Endothelial cell (in vitro differentiated cells): ENCODE measurements at regions not wholly inside any gene's neighbourhood (a gene's known extent, or its start where the extent isn't known, plus 50 kb on each side); places are given as distances from the start of the nearest gene placed in this dataset.

Source experiments
- DNase-seq: peaks from one replicate; pipeline ENCODE4 v3.0.0; 2021; ENCODE audit warnings: low spot score
- H3K27ac Mint-ChIP-seq: one replicate; pipeline ENCODE4 v1.8.0; 2021; ENCODE audit warnings: mixed read lengths, inconsistent platforms; ENCODE audit not compliant: unreplicated experiment
- H3K27me3 Mint-ChIP-seq: one replicate; pipeline ENCODE4 v1.8.0; 2021; ENCODE audit warnings: mild to moderate bottlenecking, moderate library complexity, mixed read lengths, inconsistent platforms; ENCODE audit not compliant: unreplicated experiment
- H3K36me3 Mint-ChIP-seq: one replicate; pipeline ENCODE4 v1.8.0; 2021; ENCODE audit warnings: mild to moderate bottlenecking, low read depth, mixed read lengths, inconsistent platforms; ENCODE audit not compliant: unreplicated experiment
- H3K4me1 Mint-ChIP-seq: one replicate; pipeline ENCODE4 v1.8.0; 2021; ENCODE audit warnings: mild to moderate bottlenecking, mixed read lengths, inconsistent platforms; ENCODE audit not compliant: unreplicated experiment
- H3K4me3 Mint-ChIP-seq: one replicate; pipeline ENCODE4 v1.8.0; 2021; ENCODE audit warnings: mild to moderate bottlenecking, mixed read lengths, inconsistent platforms; ENCODE audit not compliant: unreplicated experiment
- H3K9me3 Mint-ChIP-seq: one replicate; pipeline ENCODE4 v1.8.0; 2021; ENCODE audit warnings: mixed read lengths, inconsistent platforms; ENCODE audit not compliant: unreplicated experiment
- TF ChIP-seq, protein P1 (sequence below): fragments of 200-600 bp; sonication (generic); IDR thresholded peaks from one replicate; pipeline ENCODE4 v1.5.0; 2021; ENCODE audit warnings: antibody characterized with exemption; ENCODE audit not compliant: unreplicated experiment

DNA sequence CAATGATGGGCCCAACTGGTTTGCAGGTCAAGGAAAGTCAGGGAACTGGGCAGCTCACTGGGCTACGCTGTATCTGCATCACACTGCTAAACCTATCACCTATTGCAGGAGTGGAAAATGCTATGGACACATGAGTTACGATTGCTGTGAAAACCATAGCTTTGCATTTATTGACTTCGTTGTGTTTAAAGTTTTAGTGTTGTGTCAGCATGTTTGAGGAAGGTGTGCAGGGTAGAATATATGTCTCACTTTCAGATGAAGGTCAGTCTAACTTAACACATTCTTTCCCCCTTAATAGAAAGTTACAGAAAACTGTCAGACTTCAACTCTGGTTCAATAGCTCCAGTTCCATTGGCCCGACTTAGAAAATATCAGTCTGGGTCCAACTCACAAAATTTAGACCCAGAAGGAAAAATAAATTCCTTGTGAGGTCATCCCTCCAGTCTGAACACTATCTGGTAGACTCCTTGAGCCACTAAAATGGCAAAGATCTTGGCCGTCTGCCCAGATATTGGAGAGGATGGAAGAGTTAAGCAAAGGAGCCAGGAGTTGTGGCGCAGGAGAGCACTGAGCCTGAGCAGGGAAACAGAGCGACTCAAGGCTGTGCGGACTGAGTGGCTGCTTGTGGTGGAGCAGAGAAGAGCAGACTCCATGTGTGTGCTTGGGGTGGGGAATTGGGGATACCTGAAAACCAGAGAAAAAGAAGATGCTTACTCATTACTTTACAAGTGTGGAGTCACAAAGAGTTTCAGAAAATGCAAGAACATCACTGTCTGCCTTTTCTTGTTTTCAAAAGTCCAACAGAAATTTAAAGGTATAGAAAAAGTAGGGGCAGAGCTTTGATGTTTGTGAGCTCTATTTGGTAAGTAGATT lies 518.5 kb downstream of the FGF9 start:
- H3K36me3 Mint-ChIP-seq: no peaks in the 10 kb centered on the region
- H3K4me1 Mint-ChIP-seq: no peaks in the 10 kb centered on the region
- TF ChIP-seq, protein P1, sequence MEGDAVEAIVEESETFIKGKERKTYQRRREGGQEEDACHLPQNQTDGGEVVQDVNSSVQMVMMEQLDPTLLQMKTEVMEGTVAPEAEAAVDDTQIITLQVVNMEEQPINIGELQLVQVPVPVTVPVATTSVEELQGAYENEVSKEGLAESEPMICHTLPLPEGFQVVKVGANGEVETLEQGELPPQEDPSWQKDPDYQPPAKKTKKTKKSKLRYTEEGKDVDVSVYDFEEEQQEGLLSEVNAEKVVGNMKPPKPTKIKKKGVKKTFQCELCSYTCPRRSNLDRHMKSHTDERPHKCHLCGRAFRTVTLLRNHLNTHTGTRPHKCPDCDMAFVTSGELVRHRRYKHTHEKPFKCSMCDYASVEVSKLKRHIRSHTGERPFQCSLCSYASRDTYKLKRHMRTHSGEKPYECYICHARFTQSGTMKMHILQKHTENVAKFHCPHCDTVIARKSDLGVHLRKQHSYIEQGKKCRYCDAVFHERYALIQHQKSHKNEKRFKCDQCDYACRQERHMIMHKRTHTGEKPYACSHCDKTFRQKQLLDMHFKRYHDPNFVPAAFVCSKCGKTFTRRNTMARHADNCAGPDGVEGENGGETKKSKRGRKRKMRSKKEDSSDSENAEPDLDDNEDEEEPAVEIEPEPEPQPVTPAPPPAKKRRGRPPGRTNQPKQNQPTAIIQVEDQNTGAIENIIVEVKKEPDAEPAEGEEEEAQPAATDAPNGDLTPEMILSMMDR: no peak
- H3K9me3 Mint-ChIP-seq: no peaks in the 10 kb centered on the region
- H3K4me3 Mint-ChIP-seq: no peak overlapping the region
- peaks cover 2% of the 10 kb centered on the region for H3K27me3 Mint-ChIP-seq
- DNase-seq: no peak
- H3K27ac Mint-ChIP-seq: no peak overlapping the region

GRCh38 chr13:22193070-22193469 lies 522.2 kb downstream of the FGF9 start:
- peaks cover 2% of the 10 kb centered on the region for H3K27me3 Mint-ChIP-seq
- H3K27ac Mint-ChIP-seq: no peak overlapping the region
- no peak for DNase-seq
- H3K4me3 Mint-ChIP-seq: no peak overlapping the region
- no peaks in the 10 kb centered on the region for H3K36me3 Mint-ChIP-seq
- TF ChIP-seq, protein P1: no peak
- H3K9me3 Mint-ChIP-seq: no peaks in the 10 kb centered on the region
- H3K4me1 Mint-ChIP-seq: no peaks in the 10 kb centered on the region

- H3K27ac Mint-ChIP-seq: no peak overlapping the region
- H3K4me3 Mint-ChIP-seq: no peak overlapping the region
- no peaks in the 10 kb centered on the region for H3K4me1 Mint-ChIP-seq
- DNase-seq: no peak
- H3K27me3 Mint-ChIP-seq: peaks cover 2% of the 10 kb centered on the region
- no peaks in the 10 kb centered on the region for H3K9me3 Mint-ChIP-seq
- TF ChIP-seq, protein P1: no peak
- no peaks in the 10 kb centered on the region for H3K36me3 Mint-ChIP-seq
These were observed 523.4 kb downstream of the FGF9 start for GRCh38 chr13:22194106-22194805.

GRCh38 chr13:22195726-22196125 lies 524.9 kb downstream of the FGF9 start:
- Mint-ChIP-seq H3K4me1 (no peaks in the 10 kb centered on the region), H3K27ac (no peak overlapping the region), H3K4me3 (no peak overlapping the region), H3K27me3 (peaks cover 2% of the 10 kb centered on the region), H3K36me3 (no peaks in the 10 kb centered on the region), H3K9me3 (no peaks in the 10 kb centered on the region)
- DNase-seq: no peak
- TF ChIP-seq, protein P1: no peak

- no peaks in the 10 kb centered on the region for H3K4me1 Mint-ChIP-seq
- H3K27me3 Mint-ChIP-seq: peaks cover 2% of the 10 kb centered on the region
- no peak for DNase-seq
- H3K36me3 Mint-ChIP-seq: no peaks in the 10 kb centered on the region
- H3K27ac Mint-ChIP-seq: no peak overlapping the region
- H3K4me3 Mint-ChIP-seq: no peak overlapping the region
- no peaks in the 10 kb centered on the region for H3K9me3 Mint-ChIP-seq
- TF ChIP-seq, protein P1: no peak
These were observed 525.9 kb downstream of the FGF9 start for GRCh38 chr13:22196777-22197176.
